22Rv1 (cell line): ENCODE measurements at regions not wholly inside any gene's neighbourhood (a gene's known extent, or its start where the extent isn't known, plus 50 kb on each side); places are given as distances from the start of the nearest gene placed in this dataset.
"Not testable (repeated sequence)": the region's sequence is repeated elsewhere in the genome, so short reads cannot be mapped to it uniquely, and the experiment has no call there.

ENCODE experiments used
- H3K27ac ChIP-seq: fragments of 450-650 bp; 2 replicates; pipeline ENCODE4 v1.5.1; 2017
- CTCF ChIP-seq: fragments of 450-650 bp; IDR thresholded peaks from 2 replicates; pipeline ENCODE4 v1.5.1; 2017; ENCODE audit warnings: mild to moderate bottlenecking
- ZFX ChIP-seq: fragments of 450-650 bp; IDR thresholded peaks from 2 replicates; pipeline ENCODE4 v1.6.1; 2017; ENCODE audit warnings: antibody characterized with exemption, borderline replicate concordance

GRCh38 chr4:59728496-59728895, 1471.6 kb upstream of the ADGRL3 start:
- H3K27ac ChIP-seq: no peak overlapping the region
- no peak for TF ChIP-seq CTCF
- TF ChIP-seq ZFX: no peak

DNA sequence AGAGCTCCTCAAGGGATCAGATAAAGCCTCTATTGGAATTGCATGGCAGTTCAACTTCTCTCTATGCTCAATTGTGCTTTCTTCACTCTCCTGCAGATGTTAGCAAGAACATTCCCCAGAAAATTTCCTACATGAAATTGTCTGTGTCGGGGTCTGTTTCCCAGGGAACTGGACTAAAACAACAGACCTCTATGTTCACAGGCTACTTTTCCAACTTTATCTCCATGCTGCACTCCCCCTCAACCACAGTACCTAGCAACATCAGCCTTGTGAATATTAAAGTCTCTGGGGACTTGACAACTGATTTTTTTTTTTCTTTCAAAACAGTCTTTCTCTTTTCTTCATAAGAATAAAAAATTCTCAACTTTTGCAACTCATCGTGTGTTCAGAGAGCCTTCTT, 1470.8 kb upstream of the ADGRL3 start:
- TF ChIP-seq CTCF: no peak
- H3K27ac ChIP-seq: no peak overlapping the region

DNA sequence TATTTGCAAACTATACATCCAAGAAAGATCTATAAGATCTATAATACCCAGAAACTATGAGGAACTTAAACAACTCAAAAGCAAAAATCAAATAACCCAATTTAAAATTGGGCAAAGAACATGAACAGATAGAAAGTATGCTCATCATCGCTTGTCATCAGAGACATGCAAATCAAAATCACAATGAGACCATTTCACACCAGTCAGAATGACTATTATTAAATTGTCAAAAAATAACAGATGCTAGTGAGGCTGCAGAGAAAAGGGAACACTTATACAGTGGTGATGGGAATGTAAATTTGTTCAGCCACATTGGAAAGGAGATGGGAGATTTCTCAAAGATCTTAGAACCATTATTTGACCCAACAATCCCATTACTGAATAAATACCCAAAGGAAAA, 1451.7 kb upstream of the ADGRL3 start:
- no peak for TF ChIP-seq ZFX

GRCh38 chr4:59759082-59759825, 1440.9 kb upstream of the ADGRL3 start:
- H3K27ac ChIP-seq: no peak overlapping the region
- TF ChIP-seq CTCF: no peak
- TF ChIP-seq ZFX: no peak

More for the DNA sequence above, 1451.7 kb upstream of the ADGRL3 start:
- H3K27ac ChIP-seq: no peak overlapping the region

GRCh38 chr4:59762344-59762743, 1437.8 kb upstream of the ADGRL3 start:
- no peak overlapping the region for H3K27ac ChIP-seq
- TF ChIP-seq ZFX: no peak
- no peak for TF ChIP-seq CTCF

DNA sequence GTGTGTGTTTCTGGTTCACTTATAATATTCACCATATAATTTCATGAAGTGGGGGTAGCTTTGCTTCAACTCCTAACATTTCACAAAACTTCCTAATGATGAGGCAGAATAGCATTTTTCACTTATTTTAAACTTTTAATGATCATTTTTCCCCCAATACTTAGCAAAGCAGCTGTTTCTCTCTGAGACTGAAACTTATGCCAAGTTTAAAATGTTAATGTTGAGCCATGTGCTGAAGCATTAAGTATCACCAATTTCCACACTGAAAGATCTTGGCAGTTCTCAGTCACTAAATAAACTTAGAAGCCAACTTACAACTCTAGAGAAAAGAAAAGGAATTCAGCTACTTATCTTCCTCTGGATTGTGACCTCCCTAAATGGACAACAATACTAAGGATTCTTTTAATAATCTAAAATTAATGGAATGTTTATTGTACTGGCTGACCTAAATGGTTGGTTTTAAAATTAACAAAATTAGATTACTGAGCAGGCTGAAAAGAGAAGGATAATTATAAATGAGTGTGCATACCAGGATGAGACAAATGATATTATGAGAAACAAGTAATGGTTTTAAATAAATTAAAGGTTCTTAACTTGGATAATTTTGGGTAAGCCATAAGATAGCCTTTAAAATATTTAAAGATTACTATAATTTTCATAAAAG, 1429.4 kb upstream of the ADGRL3 start:
- no peak for TF ChIP-seq ZFX

GRCh38 chr4:59772641-59773139, 1427.4 kb upstream of the ADGRL3 start:
- TF ChIP-seq ZFX (no peak), CTCF (no peak)
- no peak overlapping the region for H3K27ac ChIP-seq

More for the DNA sequence above, 1429.4 kb upstream of the ADGRL3 start:
- no peak overlapping the region for H3K27ac ChIP-seq

GRCh38 chr4:59780271-59780670, 1419.9 kb upstream of the ADGRL3 start:
- H3K27ac ChIP-seq: not testable (repeated sequence)

- no peak overlapping the region for H3K27ac ChIP-seq
- TF ChIP-seq ZFX (no peak), CTCF (no peak)
Measured at GRCh38 chr4:59805176-59805575, 1395.0 kb upstream of the ADGRL3 start.
